Cardiac fibroblast (primary cell): ENCODE measurements at regions not wholly inside any gene's neighbourhood (a gene's known extent, or its start where the extent isn't known, plus 50 kb on each side); places are given as distances from the start of the nearest gene placed in this dataset.

Source experiments
- DNase-seq, 2 donors: peaks; one replicate each; pipeline versions ENCODE4 v3.0.0 to v3.0.0-alpha.2; 2010; ENCODE audit warnings: low read depth in 2 of 2
- H3K4me3 ChIP-seq, 2 donors: replicated peaks in 1 of 2; 1 replicate in 1 of 2; 2 replicates in 1 of 2; pipeline ENCODE4 v1.5.1; 2011; ENCODE audit warnings: low read depth in 2 of 2, low read length in 2 of 2, mild to moderate bottlenecking in 2 of 2, moderate library complexity in 1 of 2
- CTCF ChIP-seq: IDR thresholded peaks from one replicate; pipeline ENCODE4 v1.5.1; 2011; ENCODE audit warnings: low read depth, mild to moderate bottlenecking, low read length, inconsistent platforms

- DNase-seq, result no peak
- no peak overlapping the region for H3K4me3 ChIP-seq
- no peak for TF ChIP-seq CTCF
Measured at GRCh38 chr21:27257226-27257625, 290.3 kb upstream of the ADAMTS5 start.

- DNase-seq, result no peak
- TF ChIP-seq CTCF, result no peak
- no peak overlapping the region for H3K4me3 ChIP-seq
Measured at GRCh38 chr21:27251752-27252151, 284.9 kb upstream of the ADAMTS5 start.

GRCh38 chr21:27250366-27250765 is 283.5 kb upstream of the ADAMTS5 start:
- no peak for TF ChIP-seq CTCF
- DNase-seq, result no peak
- no peak overlapping the region for H3K4me3 ChIP-seq

- DNase-seq, result no peak
- no peak for TF ChIP-seq CTCF
- H3K4me3 ChIP-seq, result no peak overlapping the region
Measured at GRCh38 chr21:27248814-27249213, 281.9 kb upstream of the ADAMTS5 start.

- peak; percentile 38 to 88 for DNase-seq
- no peak overlapping the region for H3K4me3 ChIP-seq
Measured at GRCh38 chr21:27246741-27247140, 279.9 kb upstream of the ADAMTS5 start.

GRCh38 chr21:27244776-27245175 is 277.9 kb upstream of the ADAMTS5 start:
- no peak overlapping the region for H3K4me3 ChIP-seq
- TF ChIP-seq CTCF, result no peak
- DNase-seq, result peak; percentile 17 to 39

More at GRCh38 chr21:27246741-27247140, 279.9 kb upstream of the ADAMTS5 start:
- TF ChIP-seq CTCF, result no peak

- no peak overlapping the region for H3K4me3 ChIP-seq
- no peak for TF ChIP-seq CTCF
- DNase-seq, result peak; percentile 35 to 91
Measured at GRCh38 chr21:27244352-27244751, 277.5 kb upstream of the ADAMTS5 start.
